ENCODE measurements at regions not wholly inside any gene's neighbourhood (a gene's known extent, or its start where the extent isn't known, plus 50 kb on each side); places are given as distances from the start of the nearest gene placed in this dataset.

DNA sequence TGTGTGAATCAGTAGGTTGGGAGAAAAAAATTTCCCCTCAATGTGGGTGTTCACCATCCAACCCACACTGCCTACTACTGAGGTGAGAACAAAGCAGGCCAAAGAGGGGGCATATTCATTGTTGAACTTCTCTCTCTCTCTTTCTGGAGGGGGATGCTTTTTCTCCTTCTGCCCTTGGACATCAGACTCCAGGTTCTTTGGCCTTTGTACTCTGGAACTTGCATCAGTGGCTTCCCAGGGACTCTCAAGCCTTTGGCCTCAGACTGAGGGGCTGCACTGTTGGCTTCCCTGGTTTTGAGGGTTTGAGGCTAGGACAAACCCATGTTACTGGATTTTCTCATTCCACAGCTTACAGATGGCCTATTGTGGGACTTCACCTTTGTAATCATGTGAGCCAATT, 417.2 kb downstream of the ELAVL2 start:
- Mint-ChIP-seq H3K27me3 (ENCODE audit: insufficient read depth) (no peaks in the 10 kb centered on the region), H3K4me1 (ENCODE audit: low read depth) (no peaks in the 10 kb centered on the region), H3K36me3 (ENCODE audit: low read depth) (no peaks in the 10 kb centered on the region), H3K9me3 (peaks cover 29% of the 10 kb centered on the region), H3K4me3 (no peak overlapping the region), H3K27ac (no peak overlapping the region)
- no peak for TF ChIP-seq CTCF (IDR thresholded peaks at IDR 0.05)
- DNase-seq = no peak

DNA sequence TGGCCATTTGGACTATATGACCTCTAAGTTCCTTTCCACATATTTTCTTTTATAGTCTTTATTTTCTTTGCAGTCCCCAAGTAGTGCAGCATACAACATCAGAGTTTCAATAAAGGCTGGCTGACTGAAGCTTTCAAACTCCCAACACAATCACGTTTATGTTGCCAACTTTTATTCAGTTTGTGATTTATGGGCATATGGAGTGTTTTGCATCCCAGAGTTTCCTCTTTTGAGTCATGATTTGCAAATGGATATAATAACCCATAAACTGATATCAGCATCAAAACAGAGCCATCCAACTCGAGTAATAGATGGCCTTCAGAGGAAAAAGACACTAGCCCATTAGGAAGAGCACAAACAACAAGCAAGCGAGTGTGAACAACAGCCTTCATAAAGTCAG, 414.0 kb downstream of the ELAVL2 start:
- no peak for TF ChIP-seq CTCF (IDR thresholded peaks at IDR 0.05)
- Mint-ChIP-seq H3K9me3 (peaks cover 15% of the 10 kb centered on the region), H3K27ac (no peak overlapping the region), H3K27me3 (ENCODE audit: insufficient read depth) (no peaks in the 10 kb centered on the region), H3K4me1 (ENCODE audit: low read depth) (no peaks in the 10 kb centered on the region), H3K36me3 (ENCODE audit: low read depth) (no peaks in the 10 kb centered on the region), H3K4me3 (no peak overlapping the region)
- DNase-seq = no peak

DNA sequence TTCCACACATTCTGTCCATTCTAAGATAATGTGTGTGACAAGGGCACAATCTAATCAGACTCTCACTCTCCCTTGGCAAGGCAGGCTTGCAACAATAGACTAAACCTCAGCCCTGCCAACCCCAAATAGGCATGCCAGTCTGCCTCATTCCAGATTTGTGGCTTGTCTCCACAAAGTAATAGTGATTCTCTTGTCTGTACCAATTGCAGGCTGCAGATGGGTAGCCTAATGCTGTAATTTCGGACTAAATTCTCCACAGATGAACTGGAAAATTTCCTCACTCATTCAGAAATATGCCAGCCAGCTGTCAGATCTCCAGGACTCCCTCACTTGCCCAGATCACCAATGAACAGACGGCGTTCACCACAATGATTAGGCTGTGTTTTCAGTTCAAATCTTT, 413.6 kb downstream of the ELAVL2 start:
- Mint-ChIP-seq H3K4me1 (ENCODE audit: low read depth) (no peaks in the 10 kb centered on the region), H3K4me3 (no peak overlapping the region), H3K27ac (no peak overlapping the region), H3K36me3 (ENCODE audit: low read depth) (no peaks in the 10 kb centered on the region), H3K27me3 (ENCODE audit: insufficient read depth) (no peaks in the 10 kb centered on the region), H3K9me3 (peaks cover 15% of the 10 kb centered on the region)
- TF ChIP-seq CTCF (IDR thresholded peaks at IDR 0.05) = no peak
- DNase-seq = no peak

DNA sequence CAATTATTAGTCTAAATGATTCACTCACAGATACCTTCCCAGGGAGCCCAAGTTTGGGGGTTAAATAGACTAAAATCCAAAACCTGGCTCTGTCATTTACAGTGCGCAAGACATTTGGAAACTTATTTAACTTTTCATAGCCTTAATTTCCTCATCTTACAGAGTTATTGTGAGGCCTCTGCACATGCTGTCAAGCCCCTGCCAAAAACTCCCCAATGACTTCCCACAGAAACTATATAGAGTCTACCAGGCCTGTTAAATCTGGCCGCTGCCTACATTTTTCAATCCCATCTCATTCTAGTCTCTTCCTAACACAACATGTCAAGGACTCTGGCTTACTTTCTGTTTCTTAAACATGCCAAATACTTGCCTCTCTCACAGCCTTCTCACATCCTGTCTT, 412.5 kb downstream of the ELAVL2 start:
- Mint-ChIP-seq H3K27me3 (ENCODE audit: insufficient read depth) (no peaks in the 10 kb centered on the region), H3K36me3 (ENCODE audit: low read depth) (no peaks in the 10 kb centered on the region), H3K4me3 (no peak overlapping the region), H3K9me3 (peaks cover 9% of the 10 kb centered on the region), H3K4me1 (ENCODE audit: low read depth) (no peaks in the 10 kb centered on the region), H3K27ac (no peak overlapping the region)
- no peak for TF ChIP-seq CTCF (IDR thresholded peaks at IDR 0.05)
- no peak for DNase-seq

DNA sequence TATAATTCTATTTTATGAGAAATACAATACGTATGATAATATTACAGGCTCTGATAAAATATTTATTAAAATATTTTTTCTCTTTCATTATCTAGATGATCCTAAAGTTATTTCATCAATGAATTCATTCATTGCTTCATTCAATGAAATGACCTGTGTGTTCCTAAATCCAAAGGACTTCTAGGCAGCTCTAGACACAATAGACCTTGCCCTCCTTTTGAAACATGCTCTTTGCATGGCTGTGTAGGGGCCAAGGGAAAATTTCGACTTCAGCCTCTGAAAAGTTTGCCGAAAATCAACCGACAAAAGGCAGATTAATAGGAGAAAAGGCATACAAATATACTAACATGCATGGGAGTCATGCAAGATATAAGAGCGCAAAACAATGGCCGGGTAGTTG, 402.0 kb downstream of the ELAVL2 start:
- no peaks in the 10 kb centered on the region; the same call in 1 of the 2 replicates for H3K27me3 Mint-ChIP-seq (ENCODE audit: insufficient read depth)
- H3K4me3 Mint-ChIP-seq = no peak overlapping the region
- no peak for TF ChIP-seq CTCF (IDR thresholded peaks at IDR 0.05)
- no peak for DNase-seq
- no peaks in the 10 kb centered on the region for H3K4me1 Mint-ChIP-seq (ENCODE audit: low read depth)
- H3K27ac Mint-ChIP-seq = no peak overlapping the region
- no peaks in the 10 kb centered on the region for H3K36me3 Mint-ChIP-seq (ENCODE audit: low read depth)
- H3K9me3 Mint-ChIP-seq = peaks cover 35% of the 10 kb centered on the region

- Mint-ChIP-seq H3K9me3 (peaks cover 26% of the 10 kb centered on the region), H3K4me3 (no peak overlapping the region), H3K4me1 (ENCODE audit: low read depth) (no peaks in the 10 kb centered on the region), H3K27ac (no peak overlapping the region), H3K36me3 (ENCODE audit: low read depth) (no peaks in the 10 kb centered on the region), H3K27me3 (ENCODE audit: insufficient read depth) (no peaks in the 10 kb centered on the region; the same call in 1 of the 2 replicates)
- no peak for DNase-seq
- no peak for TF ChIP-seq CTCF (IDR thresholded peaks at IDR 0.05)
These were observed 399.9 kb downstream of the ELAVL2 start for GRCh38 chr9:23426144-23426543.
